CD8-positive, alpha-beta memory T cell (primary cell): ENCODE measurements at regions not wholly inside any gene's neighbourhood (a gene's known extent, or its start where the extent isn't known, plus 50 kb on each side); places are given as distances from the start of the nearest gene placed in this dataset.

ENCODE experiments used
- CTCF ChIA-PET: fragments of 350-600 bp; sonication (Branson Sonifier 250); formaldehyde crosslinking; loops from one replicate; lab custom pipeline; 2021; ENCODE audit warnings: antibody characterized with exemption; lab: Charles Lee
- POLR2A ChIA-PET: fragments of 350-600 bp; sonication (Branson Sonifier 250); formaldehyde crosslinking; loops from one replicate; lab custom pipeline; 2021; ENCODE audit warnings: antibody characterized with exemption; lab: Charles Lee
- DNase-seq, 5 donors: peaks; one replicate each; pipeline versions ENCODE4 v3.0.0 to v3.0.0-alpha.2; 2020 to 2022; ENCODE audit warnings: mixed read lengths in 1 of 5
- H3K27ac ChIP-seq: one replicate; pipeline ENCODE4 v1.7.0; 2013; ENCODE audit warnings: low read depth, mild to moderate bottlenecking, low read length, moderate library complexity
- H3K27me3 ChIP-seq: 2 replicates; pipeline ENCODE4 v1.7.0; 2013; ENCODE audit warnings: low read length, mild to moderate bottlenecking; ENCODE audit not compliant: insufficient read depth, poor library complexity, severe bottlenecking
- H3K36me3 ChIP-seq: 2 replicates; pipeline ENCODE4 v1.7.0; 2013; ENCODE audit warnings: mild to moderate bottlenecking, low read length, moderate library complexity; ENCODE audit not compliant: insufficient read depth
- H3K4me1 ChIP-seq: 2 replicates; pipeline ENCODE4 v1.7.0; 2013; ENCODE audit warnings: mild to moderate bottlenecking, low read length, moderate library complexity; ENCODE audit not compliant: insufficient read depth
- H3K4me3 ChIP-seq: 2 replicates; pipeline ENCODE4 v1.7.0; 2013; ENCODE audit warnings: mild to moderate bottlenecking, low read length
- H3K9me3 ChIP-seq: 2 replicates; pipeline ENCODE4 v1.7.0; 2013; ENCODE audit warnings: mild to moderate bottlenecking, low read length
- H3K27ac Mint-ChIP-seq, 8 donors: one replicate each; pipeline ENCODE4 v1.8.0; 2020 to 2021; ENCODE audit warnings: mixed read lengths in 8 of 8, mild to moderate bottlenecking in 6 of 8, inconsistent platforms in 3 of 8, moderate library complexity in 3 of 8
- H3K27me3 Mint-ChIP-seq, 2 donors: one replicate each; pipeline ENCODE4 v1.8.0; 2020 to 2021; ENCODE audit warnings: mixed read lengths in 2 of 2, mild to moderate bottlenecking in 1 of 2, moderate library complexity in 1 of 2
- H3K36me3 Mint-ChIP-seq, 3 donors: one replicate each; pipeline ENCODE4 v1.8.0; 2020 to 2021; ENCODE audit warnings: mixed read lengths in 3 of 3, inconsistent platforms in 1 of 3, mild to moderate bottlenecking in 1 of 3
- H3K4me1 Mint-ChIP-seq, 3 donors: one replicate each; pipeline ENCODE4 v1.8.0; 2020 to 2021; ENCODE audit warnings: mixed read lengths in 3 of 3, inconsistent platforms in 1 of 3, mild to moderate bottlenecking in 1 of 3
- H3K4me3 Mint-ChIP-seq, 7 donors: one replicate each; pipeline ENCODE4 v1.8.0; 2020 to 2021; ENCODE audit warnings: mixed read lengths in 7 of 7, mild to moderate bottlenecking in 6 of 7, moderate library complexity in 4 of 7, inconsistent platforms in 2 of 7
- H3K9me3 Mint-ChIP-seq, 5 donors: one replicate each; pipeline ENCODE4 v1.8.0; 2020 to 2022; ENCODE audit warnings: mixed read lengths in 5 of 5, mild to moderate bottlenecking in 3 of 5, moderate library complexity in 2 of 5, inconsistent platforms in 1 of 5

GRCh38 chr2:175372704-175373701 lies 191.5 kb upstream of the ATP5MC3 start:
- no peak overlapping the region for H3K27ac Mint-ChIP-seq
- CTCF ChIA-PET: no interaction called here

GRCh38 chr2:175371378-175371777 lies 189.9 kb upstream of the ATP5MC3 start:
- DNase-seq: no peak
- POLR2A ChIA-PET: no interaction called here
- H3K4me3 ChIP-seq: no peak overlapping the region
- no peak overlapping the region for H3K27ac Mint-ChIP-seq
- H3K27me3 ChIP-seq: peaks cover 5% of the 10 kb centered on the region
- no peak overlapping the region for H3K4me3 Mint-ChIP-seq
- CTCF ChIA-PET: no interaction called here
- no peaks in the 10 kb centered on the region for H3K4me1 ChIP-seq
- no peaks in the 10 kb centered on the region for H3K36me3 ChIP-seq
- H3K27me3 Mint-ChIP-seq: peaks cover 6 to 34% of the 10 kb centered on the region in 2 donors
- H3K9me3 Mint-ChIP-seq: no peaks in the 10 kb centered on the region
- no peaks in the 10 kb centered on the region for H3K9me3 ChIP-seq
- no peaks in the 10 kb centered on the region for H3K4me1 Mint-ChIP-seq
- peaks cover 0 to 2% (median 0%) of the 10 kb centered on the region in 3 donors for H3K36me3 Mint-ChIP-seq
- no peak overlapping the region for H3K27ac ChIP-seq

More at GRCh38 chr2:175372704-175373701, 191.5 kb upstream of the ATP5MC3 start:
- Mint-ChIP-seq H3K4me3 (no peak overlapping the region), H3K36me3 (peaks cover 0 to 2% (median 0%) of the 10 kb centered on the region in 3 donors), H3K27me3 (peaks cover 6 to 35% of the 10 kb centered on the region in 2 donors), H3K4me1 (no peaks in the 10 kb centered on the region), H3K9me3 (no peaks in the 10 kb centered on the region)
- no peak overlapping the region for H3K4me3 ChIP-seq
- H3K4me1 ChIP-seq: no peaks in the 10 kb centered on the region
- no peak for DNase-seq
- POLR2A ChIA-PET: no interaction called here
- no peaks in the 10 kb centered on the region for H3K36me3 ChIP-seq
- no peaks in the 10 kb centered on the region for H3K9me3 ChIP-seq
- no peaks in the 10 kb centered on the region for H3K27me3 ChIP-seq
- H3K27ac ChIP-seq: no peak overlapping the region

DNA sequence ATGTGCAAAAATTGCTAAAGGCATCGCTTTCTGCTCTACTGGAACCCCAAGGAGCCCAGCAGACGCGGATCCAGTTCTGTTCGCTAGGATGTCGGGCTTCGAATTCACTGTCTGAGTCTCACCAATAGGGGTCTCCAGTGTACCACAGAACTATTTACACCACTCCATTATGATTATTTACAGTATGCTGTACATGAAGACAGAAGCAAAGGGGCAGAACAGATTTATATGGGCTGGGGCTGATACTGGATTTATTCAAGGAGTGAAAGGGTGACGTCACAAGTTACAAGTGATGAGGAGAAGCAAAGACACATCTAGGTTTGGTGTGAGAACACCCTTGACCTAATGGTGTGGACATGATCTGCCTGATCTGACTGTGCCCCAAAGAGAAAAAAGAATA lies 185.3 kb upstream of the ATP5MC3 start:
- Histone ChIP-seq H3K9me3 (no peaks in the 10 kb centered on the region), H3K4me1 (no peaks in the 10 kb centered on the region), H3K27ac (no peak overlapping the region), H3K4me3 (no peak overlapping the region), H3K27me3 (peaks cover 5% of the 10 kb centered on the region), H3K36me3 (no peaks in the 10 kb centered on the region)
- Mint-ChIP-seq H3K4me1 (no peaks in the 10 kb centered on the region), H3K4me3 (no peak overlapping the region), H3K36me3 (no peaks in the 10 kb centered on the region), H3K27ac (no peak overlapping the region), H3K9me3 (no peaks in the 10 kb centered on the region), H3K27me3 (peaks cover 5 to 26% of the 10 kb centered on the region in 2 donors)
- DNase-seq: peak in 1 of 5 donors; percentile 1
- ChIA-PET POLR2A (no interaction called here), CTCF (no interaction called here)

- H3K36me3 Mint-ChIP-seq: no peaks in the 10 kb centered on the region
- no peak overlapping the region for H3K4me3 Mint-ChIP-seq
- Histone ChIP-seq H3K4me3 (no peak overlapping the region), H3K27me3 (peaks cover 5% of the 10 kb centered on the region), H3K9me3 (no peaks in the 10 kb centered on the region), H3K27ac (no peak overlapping the region), H3K4me1 (no peaks in the 10 kb centered on the region), H3K36me3 (no peaks in the 10 kb centered on the region)
- no peak overlapping the region for H3K27ac Mint-ChIP-seq
- H3K9me3 Mint-ChIP-seq: no peaks in the 10 kb centered on the region
- ChIA-PET POLR2A (no interaction called here), CTCF (interaction anchor here (1.2 kb wide), 1 partner anchor 9 kb away, joined by 3 read pairs; no protein-coding TSS in a partner anchor)
- peaks cover 4 to 17% of the 10 kb centered on the region in 2 donors for H3K27me3 Mint-ChIP-seq
- H3K4me1 Mint-ChIP-seq: no peaks in the 10 kb centered on the region
- no peak for DNase-seq
These were observed 182.2 kb upstream of the ATP5MC3 start for GRCh38 chr2:175363699-175364098.

DNA sequence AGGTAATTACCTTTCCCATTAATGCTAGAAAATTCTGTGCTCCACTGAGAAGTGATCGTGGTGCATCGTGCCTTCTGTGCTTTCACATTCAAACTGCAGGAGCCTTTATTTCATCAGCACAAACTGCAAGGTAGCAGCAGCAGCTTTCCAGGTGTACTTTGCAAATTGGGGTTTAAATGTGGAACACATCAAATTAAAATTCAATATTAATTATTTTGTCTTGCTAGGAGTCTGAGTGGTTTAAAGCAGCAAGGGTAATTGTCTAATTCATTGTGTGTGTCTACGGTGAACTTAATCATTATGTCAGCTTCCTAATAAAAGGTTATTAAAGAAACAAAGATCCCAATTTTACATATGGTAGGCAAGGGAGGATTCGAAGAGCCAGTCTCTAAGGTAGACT lies 180.8 kb upstream of the ATP5MC3 start:
- H3K27ac Mint-ChIP-seq: no peak overlapping the region
- peaks cover 5% of the 10 kb centered on the region for H3K27me3 ChIP-seq
- H3K36me3 Mint-ChIP-seq: no peaks in the 10 kb centered on the region
- H3K9me3 ChIP-seq: no peaks in the 10 kb centered on the region
- DNase-seq: no peak
- no peak overlapping the region for H3K4me3 ChIP-seq
- ChIA-PET CTCF (no interaction called here), POLR2A (no interaction called here)
- peaks cover 4 to 17% of the 10 kb centered on the region in 2 donors for H3K27me3 Mint-ChIP-seq
- H3K9me3 Mint-ChIP-seq: no peaks in the 10 kb centered on the region
- no peaks in the 10 kb centered on the region for H3K4me1 Mint-ChIP-seq
- H3K36me3 ChIP-seq: no peaks in the 10 kb centered on the region
- H3K27ac ChIP-seq: no peak overlapping the region
- H3K4me1 ChIP-seq: no peaks in the 10 kb centered on the region
- no peak overlapping the region for H3K4me3 Mint-ChIP-seq

DNA sequence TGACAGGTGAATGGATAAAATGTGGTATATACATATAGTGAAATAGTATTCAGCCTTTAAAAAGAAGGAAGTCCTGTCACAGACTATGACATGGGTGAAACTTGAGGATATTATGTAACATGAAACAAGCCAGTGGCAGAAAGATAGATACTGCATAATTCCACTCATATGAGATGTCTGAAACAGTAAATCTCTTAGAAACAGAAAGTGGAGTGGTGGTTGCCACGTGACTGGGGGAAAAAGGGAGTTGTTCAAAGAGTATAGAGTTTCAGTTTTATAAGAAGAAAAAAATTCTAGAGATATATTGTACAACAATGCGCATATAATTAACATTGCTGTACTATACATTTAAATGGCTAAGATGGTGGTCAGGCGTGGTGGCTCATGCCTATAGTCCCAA lies 178.2 kb upstream of the ATP5MC3 start:
- H3K36me3 Mint-ChIP-seq: no peaks in the 10 kb centered on the region
- H3K4me3 Mint-ChIP-seq: no peak overlapping the region
- no peaks in the 10 kb centered on the region for H3K4me1 ChIP-seq
- no peak overlapping the region for H3K27ac Mint-ChIP-seq
- H3K27me3 ChIP-seq: no peaks in the 10 kb centered on the region
- no peaks in the 10 kb centered on the region for H3K36me3 ChIP-seq
- H3K9me3 Mint-ChIP-seq: no peaks in the 10 kb centered on the region
- CTCF ChIA-PET: no interaction called here
- no peak overlapping the region for H3K4me3 ChIP-seq
- no peaks in the 10 kb centered on the region for H3K4me1 Mint-ChIP-seq
- peaks cover 4 to 12% of the 10 kb centered on the region in 2 donors for H3K27me3 Mint-ChIP-seq
- H3K9me3 ChIP-seq: no peaks in the 10 kb centered on the region
- POLR2A ChIA-PET: no interaction called here
- no peak overlapping the region for H3K27ac ChIP-seq
- no peak for DNase-seq

GRCh38 chr2:175356901-175357300 lies 175.4 kb upstream of the ATP5MC3 start:
- Histone ChIP-seq H3K27me3 (no peaks in the 10 kb centered on the region), H3K36me3 (no peaks in the 10 kb centered on the region), H3K4me3 (no peak overlapping the region), H3K27ac (no peak overlapping the region), H3K9me3 (no peaks in the 10 kb centered on the region), H3K4me1 (no peaks in the 10 kb centered on the region)
- H3K27me3 Mint-ChIP-seq: peaks cover 9 to 27% of the 10 kb centered on the region in 2 donors
- no peak overlapping the region for H3K27ac Mint-ChIP-seq
- DNase-seq: no peak
- H3K36me3 Mint-ChIP-seq: no peaks in the 10 kb centered on the region
- H3K4me3 Mint-ChIP-seq: no peak overlapping the region
- ChIA-PET CTCF (no interaction called here), POLR2A (no interaction called here)
- H3K9me3 Mint-ChIP-seq: no peaks in the 10 kb centered on the region
- no peaks in the 10 kb centered on the region for H3K4me1 Mint-ChIP-seq

DNA sequence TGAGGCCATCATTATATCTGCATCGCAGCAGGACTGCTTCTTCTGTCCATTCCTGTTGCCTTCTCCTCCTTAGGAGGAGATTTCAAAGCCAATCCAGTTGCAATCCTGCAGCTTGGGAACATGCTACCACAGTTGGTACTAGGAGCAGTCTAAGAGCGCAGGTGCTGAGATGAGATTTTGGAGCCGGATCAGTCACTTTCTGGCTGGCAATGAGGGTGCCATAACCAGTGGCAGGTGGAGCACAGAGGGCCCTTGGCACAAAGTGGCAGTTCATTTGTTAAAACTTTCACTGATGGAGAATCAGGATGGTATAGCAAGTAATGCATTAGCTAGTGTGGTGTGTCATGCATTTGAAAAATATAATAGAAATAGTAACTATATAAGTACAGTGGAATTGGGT lies 173.7 kb upstream of the ATP5MC3 start:
- no peak overlapping the region for H3K27ac Mint-ChIP-seq

More for the DNA sequence above, 173.7 kb upstream of the ATP5MC3 start:
- Histone ChIP-seq H3K4me1 (no peaks in the 10 kb centered on the region), H3K4me3 (no peak overlapping the region), H3K27ac (no peak overlapping the region), H3K36me3 (no peaks in the 10 kb centered on the region), H3K27me3 (no peaks in the 10 kb centered on the region), H3K9me3 (no peaks in the 10 kb centered on the region)
- no peak for DNase-seq
- H3K27me3 Mint-ChIP-seq: peaks cover 11 to 38% of the 10 kb centered on the region in 2 donors
- ChIA-PET CTCF (no interaction called here), POLR2A (no interaction called here)
- H3K4me3 Mint-ChIP-seq: no peak overlapping the region
- no peaks in the 10 kb centered on the region for H3K4me1 Mint-ChIP-seq
- no peaks in the 10 kb centered on the region for H3K36me3 Mint-ChIP-seq
- H3K9me3 Mint-ChIP-seq: no peaks in the 10 kb centered on the region
